LNCAP (cell line): ENCODE measurements at regions not wholly inside any gene's neighbourhood (a gene's known extent, or its start where the extent isn't known, plus 50 kb on each side); places are given as distances from the start of the nearest gene placed in this dataset.

Experiments
- CTCF ChIP-seq: fragments of 450-650 bp; IDR thresholded peaks from 2 replicates; pipeline ENCODE4 v1.5.1; 2017; ENCODE audit warnings: mild to moderate bottlenecking

GRCh38 chr4:14184767-14185166 is 557.2 kb upstream of the BOD1L1 start:
- no peak for TF ChIP-seq CTCF

GRCh38 chr4:14188214-14188613 is 560.7 kb upstream of the BOD1L1 start:
- TF ChIP-seq CTCF, result no peak

- no peak for TF ChIP-seq CTCF
Observed at GRCh38 chr4:14193601-14194000, 566.1 kb upstream of the BOD1L1 start.

- no peak for TF ChIP-seq CTCF
Observed at GRCh38 chr4:14196131-14196530, 568.6 kb upstream of the BOD1L1 start.

- TF ChIP-seq CTCF, result no peak
Observed at GRCh38 chr4:14215116-14215770, 587.7 kb upstream of the BOD1L1 start.

- TF ChIP-seq CTCF, result no peak
Observed at GRCh38 chr4:14217401-14217800, 589.9 kb upstream of the BOD1L1 start.

- no peak for TF ChIP-seq CTCF
Observed at GRCh38 chr4:14218641-14219040, 591.1 kb upstream of the BOD1L1 start.

GRCh38 chr4:14221176-14221575 is 593.7 kb upstream of the BOD1L1 start:
- no peak for TF ChIP-seq CTCF
